ENCODE measurements at regions not wholly inside any gene's neighbourhood (a gene's known extent, or its start where the extent isn't known, plus 50 kb on each side); places are given as distances from the start of the nearest gene placed in this dataset.

DNA sequence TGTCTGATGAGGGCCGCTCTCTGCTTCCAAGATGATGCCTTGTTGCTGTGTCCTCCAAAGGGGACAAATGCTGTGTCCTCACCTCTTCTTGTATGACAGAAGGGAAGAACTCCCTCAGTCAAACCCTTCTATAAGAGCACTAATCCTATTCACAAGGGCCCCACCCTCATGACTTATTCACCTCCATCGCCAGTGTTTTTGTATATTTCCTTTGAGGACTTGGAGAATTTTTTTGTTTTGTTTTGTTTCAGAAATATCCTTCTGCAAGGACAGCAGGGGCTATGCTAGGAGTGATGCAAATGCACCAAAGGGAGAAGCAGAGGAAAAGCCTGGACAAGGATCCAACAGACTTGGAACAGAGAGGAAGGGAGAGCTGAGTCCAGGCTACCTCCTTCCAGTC is 214.4 kb downstream of the TLE3 start:
- Histone ChIP-seq H3K9ac (no peak overlapping the region), H3K79me2 (no peaks in the 10 kb centered on the region), H3K27me3 (ENCODE audit: control insufficient read depth, insufficient read depth, low read length) (no peaks in the 10 kb centered on the region), H3K4me1 (no peaks in the 10 kb centered on the region), H3K36me3 (ENCODE audit: control insufficient read depth, insufficient read depth, low read length) (no peaks in the 10 kb centered on the region), H3K4me2 (ENCODE audit: low read length) (no peak overlapping the region), H2AFZ (no peak overlapping the region), H3K4me3 (ENCODE audit: low read depth, low read length) (no peak overlapping the region), H3K9me3 (ENCODE audit: control insufficient read depth, low read length) (no peaks in the 10 kb centered on the region), H3K27ac (no peak overlapping the region)
- TF ChIP-seq, protein P1, sequence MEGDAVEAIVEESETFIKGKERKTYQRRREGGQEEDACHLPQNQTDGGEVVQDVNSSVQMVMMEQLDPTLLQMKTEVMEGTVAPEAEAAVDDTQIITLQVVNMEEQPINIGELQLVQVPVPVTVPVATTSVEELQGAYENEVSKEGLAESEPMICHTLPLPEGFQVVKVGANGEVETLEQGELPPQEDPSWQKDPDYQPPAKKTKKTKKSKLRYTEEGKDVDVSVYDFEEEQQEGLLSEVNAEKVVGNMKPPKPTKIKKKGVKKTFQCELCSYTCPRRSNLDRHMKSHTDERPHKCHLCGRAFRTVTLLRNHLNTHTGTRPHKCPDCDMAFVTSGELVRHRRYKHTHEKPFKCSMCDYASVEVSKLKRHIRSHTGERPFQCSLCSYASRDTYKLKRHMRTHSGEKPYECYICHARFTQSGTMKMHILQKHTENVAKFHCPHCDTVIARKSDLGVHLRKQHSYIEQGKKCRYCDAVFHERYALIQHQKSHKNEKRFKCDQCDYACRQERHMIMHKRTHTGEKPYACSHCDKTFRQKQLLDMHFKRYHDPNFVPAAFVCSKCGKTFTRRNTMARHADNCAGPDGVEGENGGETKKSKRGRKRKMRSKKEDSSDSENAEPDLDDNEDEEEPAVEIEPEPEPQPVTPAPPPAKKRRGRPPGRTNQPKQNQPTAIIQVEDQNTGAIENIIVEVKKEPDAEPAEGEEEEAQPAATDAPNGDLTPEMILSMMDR (IDR thresholded peaks at IDR 0.05), result no peak

DNA sequence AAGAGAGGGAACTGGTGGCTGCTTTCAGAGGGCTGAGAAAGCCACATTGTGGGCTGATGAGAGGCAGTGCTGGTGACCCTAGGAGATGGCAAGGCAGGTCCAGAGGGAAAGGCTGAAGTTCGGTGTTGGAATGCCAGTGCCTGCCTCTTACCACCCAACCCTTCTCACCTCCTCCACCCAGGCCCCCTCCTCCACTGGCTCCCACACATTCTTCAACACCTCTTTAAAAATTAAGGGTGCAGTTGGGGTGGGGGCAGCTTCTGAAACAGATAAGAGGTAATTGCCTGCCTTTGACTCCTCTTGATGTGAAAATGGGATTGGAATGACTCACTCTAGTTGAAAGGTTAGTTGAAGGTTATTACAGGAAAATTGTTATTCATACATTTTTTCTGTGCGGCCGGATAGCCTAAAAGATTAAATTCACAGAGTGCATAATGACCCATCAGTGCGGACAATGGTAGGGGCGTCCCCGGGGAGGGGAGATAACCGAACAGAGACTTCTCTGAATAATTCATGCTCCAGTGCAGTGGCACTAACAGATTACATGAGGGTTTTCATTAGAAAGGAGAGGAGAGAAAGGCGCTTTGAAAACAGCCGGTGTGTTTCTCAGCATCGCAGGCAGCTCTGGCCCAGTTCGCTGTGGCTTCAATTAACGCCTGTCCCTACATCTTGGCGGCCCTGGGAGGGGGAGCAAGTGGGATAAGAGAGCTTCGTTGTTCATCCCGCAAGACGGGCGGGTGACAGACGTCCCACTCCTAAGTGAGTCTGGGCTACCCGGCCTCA is 212.4 kb downstream of the TLE3 start:
- Histone ChIP-seq H2AFZ (no peak overlapping the region), H3K36me3 (ENCODE audit: control insufficient read depth, insufficient read depth, low read length) (no peaks in the 10 kb centered on the region), H3K27me3 (ENCODE audit: control insufficient read depth, insufficient read depth, low read length) (no peaks in the 10 kb centered on the region), H3K4me2 (ENCODE audit: low read length) (no peak overlapping the region), H3K27ac (no peak overlapping the region), H3K79me2 (no peaks in the 10 kb centered on the region), H3K9me3 (ENCODE audit: control insufficient read depth, low read length) (no peaks in the 10 kb centered on the region), H3K4me1 (no peaks in the 10 kb centered on the region), H3K9ac (no peak overlapping the region), H3K4me3 (ENCODE audit: low read depth, low read length) (no peak overlapping the region)
- TF ChIP-seq, protein P1 (IDR thresholded peaks at IDR 0.05), result no peak

DNA sequence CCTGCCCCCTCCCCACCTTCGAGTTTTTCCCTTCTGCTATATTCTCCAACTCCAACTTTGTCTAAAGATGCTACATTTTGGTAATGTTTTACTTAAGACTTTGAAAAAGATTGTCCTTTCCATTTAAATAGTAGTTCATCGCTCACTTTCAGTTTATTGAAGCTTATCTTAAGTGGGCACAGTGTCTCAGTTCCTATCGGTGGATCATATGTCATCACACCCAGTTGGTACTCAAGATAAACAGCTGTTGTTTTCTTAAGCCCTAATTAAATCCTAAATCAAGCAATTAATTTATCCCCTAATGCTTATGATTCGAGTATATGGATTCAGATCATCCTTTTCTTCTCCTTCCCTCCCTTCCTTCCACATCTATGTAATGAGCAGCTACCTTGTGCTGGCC is 210.7 kb downstream of the TLE3 start:
- Histone ChIP-seq H3K27me3 (ENCODE audit: control insufficient read depth, insufficient read depth, low read length) (no peaks in the 10 kb centered on the region), H3K4me2 (ENCODE audit: low read length) (no peak overlapping the region), H3K9ac (no peak overlapping the region), H2AFZ (no peak overlapping the region), H3K9me3 (ENCODE audit: control insufficient read depth, low read length) (no peaks in the 10 kb centered on the region), H3K79me2 (no peaks in the 10 kb centered on the region), H3K36me3 (ENCODE audit: control insufficient read depth, insufficient read depth, low read length) (no peaks in the 10 kb centered on the region), H3K4me3 (ENCODE audit: low read depth, low read length) (no peak overlapping the region), H3K27ac (no peak overlapping the region), H3K4me1 (no peaks in the 10 kb centered on the region)
- TF ChIP-seq, protein P1 (IDR thresholded peaks at IDR 0.05), result no peak

DNA sequence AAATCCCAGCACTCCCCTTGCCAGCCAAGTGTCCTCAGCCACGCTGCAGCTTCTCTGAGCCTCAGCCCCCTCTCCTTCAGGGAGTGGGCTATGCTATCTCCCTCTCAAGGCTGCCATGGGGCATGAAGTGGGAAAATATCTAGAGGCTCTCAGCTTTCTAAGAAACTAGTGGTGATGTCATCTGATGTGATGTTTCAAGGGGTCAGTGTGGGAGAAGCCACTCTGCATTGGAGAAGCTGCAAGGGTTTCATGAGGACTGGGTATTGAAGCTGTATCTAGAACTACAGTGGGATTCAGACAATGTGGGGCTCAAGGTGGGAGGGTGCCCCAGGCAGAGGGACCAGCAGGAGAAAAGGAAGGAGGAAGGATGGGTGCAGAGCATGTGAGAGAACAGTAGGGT is 210.2 kb downstream of the TLE3 start:
- H3K9me3 ChIP-seq (ENCODE audit: control insufficient read depth, low read length), result no peaks in the 10 kb centered on the region
- no peaks in the 10 kb centered on the region for H3K79me2 ChIP-seq
- TF ChIP-seq, protein P1 (IDR thresholded peaks at IDR 0.05), result no peak
- no peaks in the 10 kb centered on the region for H3K36me3 ChIP-seq (ENCODE audit: control insufficient read depth, insufficient read depth, low read length)
- no peak overlapping the region for H2AFZ ChIP-seq
- no peak overlapping the region for H3K4me2 ChIP-seq (ENCODE audit: low read length)
- no peaks in the 10 kb centered on the region for H3K4me1 ChIP-seq
- no peaks in the 10 kb centered on the region for H3K27me3 ChIP-seq (ENCODE audit: control insufficient read depth, insufficient read depth, low read length)
- no peak overlapping the region for H3K9ac ChIP-seq
- no peak overlapping the region for H3K27ac ChIP-seq
- H3K4me3 ChIP-seq (ENCODE audit: low read depth, low read length), result no peak overlapping the region

DNA sequence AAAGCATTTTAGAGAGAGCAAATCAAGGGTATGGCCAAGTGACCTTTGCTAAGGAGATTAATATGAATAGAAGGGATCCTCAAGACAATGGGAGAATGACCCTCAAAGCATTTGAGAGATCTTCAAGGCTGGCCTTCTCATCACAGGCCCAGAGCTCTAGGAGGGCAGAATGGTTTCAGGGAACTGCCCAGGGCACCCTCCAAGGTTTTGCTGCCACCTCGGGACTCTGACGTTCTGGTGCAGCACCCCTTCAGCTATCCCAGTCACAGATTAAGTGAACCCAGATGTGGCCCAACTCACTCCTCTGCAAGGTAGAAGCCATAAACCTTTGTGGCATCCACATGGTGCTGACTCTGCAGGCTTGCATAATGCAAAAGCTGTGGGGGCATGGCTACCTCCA is 209.3 kb downstream of the TLE3 start:
- TF ChIP-seq, protein P1 (IDR thresholded peaks at IDR 0.05), result no peak
- Histone ChIP-seq H3K9ac (no peak overlapping the region), H3K79me2 (no peaks in the 10 kb centered on the region), H3K4me2 (ENCODE audit: low read length) (no peak overlapping the region), H2AFZ (no peak overlapping the region), H3K27me3 (ENCODE audit: control insufficient read depth, insufficient read depth, low read length) (no peaks in the 10 kb centered on the region), H3K9me3 (ENCODE audit: control insufficient read depth, low read length) (no peaks in the 10 kb centered on the region), H3K36me3 (ENCODE audit: control insufficient read depth, insufficient read depth, low read length) (no peaks in the 10 kb centered on the region), H3K27ac (no peak overlapping the region), H3K4me1 (no peaks in the 10 kb centered on the region), H3K4me3 (ENCODE audit: low read depth, low read length) (no peak overlapping the region)
